ENCODE measurements at regions not wholly inside any gene's neighbourhood (a gene's known extent, or its start where the extent isn't known, plus 50 kb on each side); places are given as distances from the start of the nearest gene placed in this dataset.

GRCh38 chr7:94094298-94094697 lies 90.1 kb upstream of the BET1 start:
- Histone ChIP-seq H3K79me2 (ENCODE audit: control insufficient read depth, insufficient read depth, low read length) (no peaks in the 10 kb centered on the region), H3K27ac (ENCODE audit: insufficient read depth, low read depth, low read length) (no peak overlapping the region), H3K27me3 (ENCODE audit: control insufficient read depth in 2 of 2, insufficient read depth in 2 of 2, low read length in 2 of 2) (peaks cover 0 to 2% of the 10 kb centered on the region in 2 experiments), H2AFZ (ENCODE audit: low read depth, low read length) (no peak overlapping the region), H3K9me3 (replicated peaks; ENCODE audit: control insufficient read depth, insufficient read depth, low read length) (no peaks in the 10 kb centered on the region), H3K9me1 (replicated peaks; ENCODE audit: control insufficient read depth, extremely low read depth, insufficient read depth, low read length) (no peaks in the 10 kb centered on the region), H3K36me3 (ENCODE audit: control insufficient read depth in 2 of 2, extremely low read depth in 1 of 2, insufficient read depth in 2 of 2, low read length in 2 of 2) (no peaks in the 10 kb centered on the region), H3K4me1 (ENCODE audit: control insufficient read depth, extremely low read depth, insufficient read depth, low read length) (no peaks in the 10 kb centered on the region), H3K4me2 (ENCODE audit: insufficient read depth, low read length) (no peak overlapping the region), H3K9ac (replicated peaks; ENCODE audit: extremely low read depth, insufficient read depth, low read length) (no peak overlapping the region), H3K4me3 (replicated peaks in 1 of 3; ENCODE audit: insufficient read depth in 1 of 3, low read depth in 1 of 3, low read length in 3 of 3) (no peak overlapping the region), H4K20me1 (replicated peaks; ENCODE audit: control insufficient read depth, extremely low read depth, insufficient read depth, low read length) (no peaks in the 10 kb centered on the region)
- FAIRE-seq (no peak), DNase-seq (ENCODE audit: low read depth, low spot score) (no peak)
- ChIA-PET POLR2A (interaction anchor here (0.6 kb wide), 1 partner anchor 374 kb away, joined by 3 read pairs; no protein-coding TSS in a partner anchor), CTCF (interaction anchor here (1.4 kb wide), 1 partner anchor 192 kb away, joined by 4 read pairs; no protein-coding TSS in a partner anchor)
- BruUV-seq (replicated peaks), result no TSS peak
- TF ChIP-seq EZH2 (IDR thresholded peaks at IDR 0.05; ENCODE audit: borderline replicate concordance, low read depth, low read length, severe bottlenecking), result no peak
- no peak for TF ChIP-seq FOS (IDR thresholded peaks at IDR 0.05; ENCODE audit: borderline replicate concordance, insufficient read depth, low read length)
- TF ChIP-seq MYC (IDR thresholded peaks at IDR 0.05; ENCODE audit: low read depth, low read length), result no peak
- TF ChIP-seq POLR2A (IDR thresholded peaks at IDR 0.05; ENCODE audit: low read depth, low read length), result no peak
- TF ChIP-seq POLR2AphosphoS5 (IDR thresholded peaks at IDR 0.05; ENCODE audit: insufficient read depth, low read depth, low read length), result no peak
- no peak for TF ChIP-seq JUN (IDR thresholded peaks at IDR 0.05; ENCODE audit: borderline replicate concordance, insufficient read depth, insufficient read length, low read depth)
- TF ChIP-seq CTCF (IDR thresholded peaks at IDR 0.05; ENCODE audit: extremely low read depth in 1 of 2, insufficient read depth in 1 of 2, low read depth in 1 of 2, low read length in 2 of 2), result no peak
- intact Hi-C loops (cut with micrococcal nuclease) (no loop called here), dilution Hi-C loops (cut with MboI; ENCODE audit: extremely low pct_ligation_motif_present, low sequenced_read_pairs) (no loop called here)
